HL-60 (cell line): ENCODE measurements at regions not wholly inside any gene's neighbourhood (a gene's known extent, or its start where the extent isn't known, plus 50 kb on each side); places are given as distances from the start of the nearest gene placed in this dataset.
"Not testable (repeated sequence)": the region's sequence is repeated elsewhere in the genome, so short reads cannot be mapped to it uniquely, and the experiment has no call there.

ENCODE experiments used
- CTCF ChIP-seq: IDR thresholded peaks from one replicate; pipeline ENCODE4 v1.5.1; 2011; ENCODE audit warnings: low read length, control low read depth, inconsistent platforms; ENCODE audit not compliant: insufficient read depth
- GABPA ChIP-seq: IDR thresholded peaks from 2 replicates; pipeline ENCODE4 v1.6.1; 2012; ENCODE audit warnings: low read depth

GRCh38 chr16:21525029-21525895, 74.1 kb upstream of the METTL9 start:
- TF ChIP-seq GABPA, CTCF: not testable (repeated sequence)
